ENCODE measurements at regions not wholly inside any gene's neighbourhood (a gene's known extent, or its start where the extent isn't known, plus 50 kb on each side); places are given as distances from the start of the nearest gene placed in this dataset.

- TF ChIP-seq CTCF (conservative IDR thresholded peaks at IDR 0.05 in 1 of 2, IDR thresholded peaks at IDR 0.05 in 1 of 2; ENCODE audit: low read depth in 1 of 2, low read length in 2 of 2) (no peak), EZH2 (IDR thresholded peaks at IDR 0.05; ENCODE audit: low read length, missing control alignments) (no peak)
These were observed 832.6 kb upstream of the ZEB2 start for GRCh38 chr2:145352484-145352883.

Data from fibroblast of lung (primary cell).